NCI-H774 (cell line): ENCODE measurements at regions not wholly inside any gene's neighbourhood (a gene's known extent, or its start where the extent isn't known, plus 50 kb on each side); places are given as distances from the start of the nearest gene placed in this dataset.
"Not testable (repeated sequence)": the region's sequence is repeated elsewhere in the genome, so short reads cannot be mapped to it uniquely, and the experiment has no call there.

Experiments used
- DNase-seq: peaks from one replicate; lab custom pipeline; 2025; lab: John Stamatoyannopoulos, UW

DNA sequence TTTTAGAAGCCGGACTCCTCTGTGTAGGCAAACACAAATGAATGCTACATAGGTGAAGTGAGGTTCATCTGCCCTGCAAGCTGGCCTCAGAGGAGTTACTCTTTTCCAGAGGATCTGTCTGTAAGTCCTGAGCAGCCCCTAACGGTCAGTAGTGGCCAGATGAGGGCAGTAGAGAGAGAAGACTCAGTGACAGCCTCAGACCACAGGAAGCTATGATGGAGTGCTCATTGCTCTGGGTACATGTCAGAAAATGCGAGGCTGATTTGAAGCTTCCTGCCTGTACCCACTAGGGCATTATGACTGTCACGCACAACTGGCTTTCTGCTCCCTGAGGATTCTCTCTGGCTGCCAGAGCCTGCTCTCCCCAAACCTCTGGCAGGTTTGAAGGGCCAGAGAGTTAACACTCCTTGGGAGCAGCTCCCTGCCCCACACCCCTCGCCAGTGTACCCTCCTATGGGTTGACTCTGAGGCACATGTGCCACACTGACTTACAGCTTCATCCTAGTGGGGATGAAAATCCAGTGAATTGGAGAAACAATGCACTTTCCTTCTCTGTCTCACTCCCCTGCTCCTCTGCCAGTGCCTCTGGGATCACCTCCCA is 141.5 kb downstream of the GABRG2 start:
- peak; percentile 28 for DNase-seq

DNA sequence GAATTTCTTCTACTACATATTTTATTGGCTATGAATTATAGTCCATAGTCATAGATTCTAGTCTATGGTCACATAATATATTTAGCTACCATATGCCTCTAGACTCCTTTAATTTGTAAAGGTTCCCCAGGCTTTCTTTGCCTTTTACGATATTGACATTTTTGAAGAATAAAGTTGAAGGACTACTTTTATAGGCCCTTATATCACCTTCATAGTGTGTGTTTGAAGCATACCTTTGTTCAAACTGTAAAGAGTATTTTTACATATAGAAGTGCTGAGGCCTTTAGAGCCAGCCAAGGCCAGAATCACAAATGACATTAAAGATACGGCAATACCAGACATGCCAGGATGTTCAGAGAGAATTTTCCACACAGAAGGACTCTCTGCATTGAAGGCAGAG is 147.0 kb downstream of the GABRG2 start:
- DNase-seq, result no peak

DNA sequence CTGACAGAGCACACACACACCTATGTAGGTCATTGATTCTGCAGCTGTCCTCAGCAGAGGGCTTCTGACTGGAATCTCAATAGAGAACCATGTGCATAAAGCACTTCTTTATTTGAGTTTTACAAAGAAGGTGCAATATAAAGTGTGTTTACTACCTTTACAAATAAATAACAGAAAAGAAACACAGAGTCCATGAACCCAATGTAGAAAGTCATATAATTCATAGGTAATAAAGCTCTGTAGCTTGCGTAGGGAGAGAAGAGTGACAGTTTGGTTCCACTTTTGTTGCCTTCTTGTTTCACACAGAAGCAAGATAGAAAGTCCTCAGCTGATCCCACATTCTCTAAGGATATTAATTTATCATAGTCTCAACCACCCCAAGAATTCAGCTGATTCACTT is 149.5 kb downstream of the GABRG2 start:
- DNase-seq, result no peak

DNA sequence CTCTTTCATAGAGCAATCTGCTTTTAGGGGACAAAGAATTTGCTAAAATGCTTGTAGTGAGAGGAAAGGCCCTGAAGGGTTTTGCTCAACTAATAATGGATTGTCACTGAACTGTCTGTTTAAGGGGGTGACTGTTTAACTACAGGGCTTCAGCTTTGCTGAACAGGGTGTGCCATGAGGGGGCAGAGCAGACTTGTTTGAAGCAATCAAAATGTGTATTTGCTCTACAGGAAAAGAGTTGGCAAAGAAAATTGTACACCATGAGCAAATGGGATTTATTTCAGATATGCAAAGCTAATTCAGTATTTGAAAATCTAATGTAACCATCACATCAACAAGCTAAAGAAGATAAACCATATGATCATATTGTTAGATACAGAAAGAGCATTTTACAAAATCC is 154.3 kb downstream of the GABRG2 start:
- no peak for DNase-seq

DNA sequence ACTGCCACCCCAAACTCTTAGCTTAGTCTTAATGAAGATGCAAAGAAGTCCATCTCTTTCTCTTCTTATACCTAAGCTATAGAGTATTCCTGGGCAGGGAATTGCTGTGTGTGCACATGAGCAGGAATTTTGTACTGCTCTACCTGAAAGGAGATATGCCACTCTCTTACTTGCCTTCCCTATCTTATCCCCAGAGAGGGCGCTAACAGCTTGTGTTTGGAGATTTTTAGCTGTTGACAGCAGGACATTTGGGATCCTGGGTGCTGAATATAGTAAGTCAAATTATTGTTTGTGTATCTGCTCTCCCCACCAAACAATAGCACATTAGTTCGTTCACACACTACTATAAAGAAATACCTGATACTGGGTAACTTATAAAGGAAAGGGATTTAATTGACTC is 159.5 kb downstream of the GABRG2 start:
- no peak for DNase-seq

DNA sequence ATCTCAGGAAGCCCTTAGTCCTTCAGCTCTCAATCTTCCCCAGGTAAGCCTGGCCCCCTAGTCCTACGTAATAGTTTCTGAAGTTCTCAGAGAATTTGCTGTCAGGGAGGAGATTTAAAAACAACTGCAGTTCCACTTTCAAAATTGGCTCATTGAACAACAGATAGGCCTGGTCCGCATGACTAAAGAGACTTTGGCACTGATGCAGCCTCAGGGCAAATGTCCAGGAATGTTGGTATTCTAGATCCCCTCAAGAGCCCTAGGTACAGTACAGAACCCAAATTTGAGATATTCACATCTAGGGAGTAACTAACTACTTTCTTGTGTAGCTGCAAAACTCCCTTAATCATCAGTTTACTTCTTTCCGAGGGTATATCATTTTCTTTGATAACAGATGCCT is 162.8 kb downstream of the GABRG2 start:
- no peak for DNase-seq

DNA sequence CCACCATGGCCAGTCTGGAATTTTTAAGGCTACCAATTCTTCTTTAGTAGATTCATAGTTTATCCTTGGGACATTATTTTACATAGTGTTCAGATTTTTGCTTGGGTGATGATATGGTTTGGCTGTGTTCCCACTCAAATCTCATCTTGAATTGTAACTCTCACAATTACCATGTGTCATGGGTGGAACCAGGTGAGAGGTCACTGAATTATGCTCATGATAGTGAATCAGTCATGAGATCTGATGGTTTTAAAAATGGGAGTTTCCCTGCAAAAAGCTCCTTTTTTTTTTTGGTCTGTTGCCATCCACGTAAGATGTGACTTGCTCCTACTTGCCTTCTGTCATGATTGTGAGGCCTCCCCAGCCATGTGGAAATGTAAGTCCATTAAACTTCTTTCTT is 163.9 kb downstream of the GABRG2 start:
- no peak for DNase-seq

DNA sequence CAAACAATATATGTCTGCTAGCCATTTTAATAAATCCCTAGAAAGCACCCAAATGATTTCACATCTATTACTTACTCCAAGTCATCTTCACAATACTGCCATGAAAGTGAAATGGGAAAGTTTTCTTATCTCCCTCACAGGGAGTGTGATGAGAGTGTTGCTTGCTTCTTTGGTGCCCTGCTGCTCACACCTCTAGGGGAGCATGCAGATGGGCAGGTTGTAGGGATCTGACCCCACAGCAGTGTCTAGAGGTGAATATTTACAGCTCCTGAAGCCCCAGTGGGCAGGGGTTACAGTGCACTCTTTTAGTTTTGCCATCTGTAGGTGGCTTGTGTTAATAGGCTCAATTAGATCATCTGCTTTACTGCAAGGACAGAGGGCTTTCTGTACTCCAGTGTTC is 173.2 kb downstream of the GABRG2 start:
- DNase-seq, result no peak

DNA sequence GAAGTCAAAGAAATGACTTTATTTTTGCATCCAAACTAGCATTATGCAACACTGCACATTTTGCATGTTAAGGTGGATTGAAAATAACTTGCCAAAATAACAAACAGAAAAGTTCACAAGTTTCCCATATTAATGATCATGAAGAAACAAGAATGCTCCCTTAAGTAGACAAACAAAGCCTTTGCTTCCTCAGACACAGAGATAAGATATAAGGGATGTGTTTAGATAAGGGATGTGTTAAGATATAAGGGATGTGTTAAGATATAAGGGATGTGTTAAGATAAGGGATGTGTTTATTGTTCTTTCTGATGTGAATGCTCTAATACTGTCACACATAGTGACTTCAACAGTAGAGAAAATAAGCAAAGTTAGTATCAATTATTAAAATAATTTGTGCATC is 174.8 kb downstream of the GABRG2 start:
- no peak for DNase-seq

DNA sequence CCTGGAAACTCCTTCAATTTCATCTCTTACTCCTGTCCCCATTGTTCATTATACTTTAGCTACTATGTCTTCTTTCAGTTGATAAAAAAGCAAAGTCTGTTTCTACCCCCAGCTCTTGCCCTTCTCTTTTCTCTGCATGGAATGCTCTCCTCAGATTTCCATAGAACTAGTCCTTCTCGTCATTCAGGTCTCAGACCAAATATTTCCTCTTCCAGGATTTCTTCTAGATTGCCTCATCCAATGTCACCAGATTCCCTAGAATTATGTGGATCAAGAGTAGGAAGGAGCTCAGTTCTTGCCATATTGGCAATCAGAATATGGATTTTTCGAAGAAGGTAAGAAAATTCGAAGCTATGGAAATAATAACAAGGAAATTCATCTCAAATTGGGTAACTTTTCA is 176.1 kb downstream of the GABRG2 start:
- DNase-seq, result no peak

DNA sequence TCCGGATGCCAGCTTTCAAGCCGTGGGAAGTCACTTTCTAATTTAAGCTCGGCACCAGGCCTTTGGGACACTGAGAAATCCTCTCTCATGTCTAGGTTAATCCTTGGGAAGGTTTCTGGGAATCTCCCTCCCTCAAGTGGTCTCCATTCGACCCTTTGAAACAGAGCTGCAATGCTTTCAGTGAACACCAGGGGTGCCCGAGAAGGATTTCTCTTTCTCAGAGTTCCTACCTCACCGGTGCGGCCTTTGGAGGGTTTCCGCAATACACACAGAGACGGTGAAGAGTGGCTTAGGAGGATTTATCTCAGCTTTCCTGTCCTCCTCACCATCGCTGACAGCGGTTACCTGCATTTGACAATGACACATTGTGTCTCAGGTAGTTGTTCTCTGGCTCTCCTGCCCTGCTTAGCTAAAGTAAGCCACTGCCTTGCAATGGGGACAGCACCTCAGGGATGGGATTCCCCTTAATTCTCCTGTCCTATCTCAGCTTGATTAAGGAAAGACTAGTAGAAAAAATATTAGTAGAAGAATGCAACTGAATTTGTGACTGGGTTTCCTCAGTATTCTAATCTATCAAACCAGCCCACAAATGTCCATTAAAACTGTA is 180.6 kb downstream of the GABRG2 start:
- no peak for DNase-seq

DNA sequence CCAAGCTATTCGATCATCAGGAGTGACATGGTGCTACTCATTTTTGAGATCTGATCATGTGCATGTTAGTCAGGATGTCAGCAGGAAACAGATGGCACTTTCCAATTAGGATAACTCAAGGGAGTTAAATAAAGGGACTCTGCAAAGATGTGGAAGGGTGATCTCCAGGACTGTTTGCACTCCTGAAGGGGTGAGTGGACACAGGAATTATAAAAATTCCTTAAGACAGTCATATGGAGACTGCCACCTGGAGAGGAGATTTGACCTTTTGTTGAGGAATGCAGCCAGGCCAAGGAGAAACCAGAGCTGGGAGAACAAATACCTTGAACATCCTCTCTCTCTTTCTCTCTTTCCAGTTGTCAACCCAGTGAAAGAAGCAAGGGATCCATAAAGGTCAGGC is 189.1 kb downstream of the GABRG2 start:
- no peak for DNase-seq

DNA sequence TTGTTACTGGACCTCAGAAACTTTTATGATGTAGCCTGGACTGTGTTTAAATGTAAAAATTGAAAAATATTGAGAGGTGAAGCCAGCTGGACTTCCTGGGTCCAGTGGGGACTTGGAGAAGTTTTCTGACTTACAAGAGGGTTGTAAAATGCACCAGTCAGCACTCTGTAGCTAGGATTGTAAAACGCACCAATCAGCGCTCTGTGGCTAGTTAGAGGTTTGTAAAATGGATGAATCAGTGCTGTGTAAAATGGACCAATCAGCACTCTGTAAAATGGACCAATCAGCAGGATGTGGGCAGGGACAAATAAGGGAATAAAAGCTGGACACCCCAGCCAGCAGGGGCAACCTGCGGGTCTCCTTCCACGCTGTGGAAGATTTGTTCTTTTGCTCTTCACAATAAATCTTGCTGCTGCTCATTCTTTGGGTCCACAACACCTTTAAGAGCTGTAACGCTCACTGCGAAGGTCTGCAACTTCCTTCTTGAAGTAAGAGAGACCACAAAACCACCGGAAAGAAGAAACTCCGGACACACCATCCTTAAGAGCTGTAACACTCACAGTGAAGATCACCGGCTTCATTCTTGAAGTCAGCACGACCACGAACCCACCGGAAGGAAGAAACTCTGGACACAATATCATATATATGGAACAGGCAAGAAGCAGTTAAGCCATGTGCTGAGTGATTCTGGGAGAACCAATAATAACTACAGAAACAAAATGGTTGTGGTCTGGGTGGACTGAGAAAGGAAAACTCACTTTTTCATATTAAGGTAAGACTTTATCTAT is 201.3 kb downstream of the GABRG2 start:
- no peak for DNase-seq

DNA sequence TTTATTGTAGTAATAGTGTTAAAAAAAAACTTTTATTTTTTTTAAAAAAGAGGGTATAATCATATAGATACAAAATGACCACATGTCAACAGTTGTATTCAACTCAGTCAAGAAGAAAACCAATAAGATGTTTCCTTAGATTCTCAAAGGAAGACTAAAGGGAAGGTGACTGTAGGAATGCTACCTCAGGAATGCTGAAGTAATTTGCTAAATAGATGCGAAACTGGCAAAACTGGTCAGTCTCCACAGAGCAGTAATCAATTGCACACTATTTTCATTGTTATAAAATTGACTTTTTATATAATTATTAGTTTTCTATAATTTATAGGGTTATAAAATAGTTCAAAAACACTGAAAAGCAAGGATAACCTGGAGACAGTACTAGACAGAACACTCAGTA is 204.8 kb downstream of the GABRG2 start:
- DNase-seq, result no peak

DNA sequence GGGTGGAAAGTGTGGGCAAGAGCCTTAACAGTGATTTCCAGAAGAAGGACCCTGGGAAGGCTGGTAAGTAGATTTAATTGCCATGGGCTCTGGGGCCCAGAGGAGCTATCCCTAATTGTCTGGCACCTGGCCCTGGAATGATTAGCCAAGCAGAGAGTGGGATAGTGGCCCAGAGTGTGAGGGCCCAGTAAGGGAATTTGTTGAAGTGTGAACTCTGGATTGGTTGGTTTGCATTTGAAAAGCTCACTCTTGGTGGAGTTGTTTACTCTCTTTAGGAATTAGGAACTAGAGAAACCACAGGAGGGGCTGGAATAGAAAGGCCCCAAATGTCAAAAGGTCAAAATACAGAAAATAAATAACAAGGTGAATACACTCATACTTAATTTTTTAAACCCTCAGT is 207.1 kb downstream of the GABRG2 start:
- no peak for DNase-seq

DNA sequence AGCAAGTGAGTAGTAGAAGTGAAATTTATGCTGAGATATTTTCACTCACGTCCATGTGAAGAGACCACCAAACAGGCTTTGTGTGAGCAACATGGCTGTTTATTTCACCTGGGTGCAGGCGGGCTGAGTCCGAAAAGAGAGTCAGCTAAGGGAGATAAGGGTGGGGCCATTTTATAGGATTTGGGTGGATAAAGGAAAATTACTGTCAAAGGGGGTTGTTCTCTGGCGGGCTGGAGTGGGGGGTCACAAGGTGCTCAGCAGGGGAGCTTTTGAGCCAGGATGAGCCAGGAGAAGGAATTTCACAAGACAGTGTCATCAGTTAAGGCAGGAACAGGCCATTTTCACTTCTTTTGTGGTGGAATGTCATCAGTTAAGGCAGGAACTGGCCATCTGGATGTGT is 207.8 kb downstream of the GABRG2 start:
- DNase-seq, result not testable (repeated sequence)

DNA sequence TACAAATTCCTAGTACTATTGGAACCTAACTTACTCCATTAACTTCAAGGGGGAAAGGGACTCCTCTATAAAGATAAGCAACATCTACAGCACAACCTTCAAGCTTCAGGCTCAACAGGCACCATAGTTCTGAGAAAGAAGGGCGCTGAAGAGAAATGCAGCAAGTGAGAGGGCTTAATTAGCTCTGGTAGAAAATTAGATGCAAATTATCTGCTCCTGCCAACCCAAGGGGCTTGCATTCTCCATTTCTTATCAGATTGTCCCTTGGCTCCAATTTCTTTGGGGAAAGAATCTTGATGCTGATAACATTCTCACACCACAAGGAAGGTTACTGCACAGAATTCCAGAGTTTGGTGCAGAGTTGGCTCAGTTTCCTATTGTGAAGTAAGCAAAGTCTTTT is 214.6 kb downstream of the GABRG2 start:
- DNase-seq, result no peak

DNA sequence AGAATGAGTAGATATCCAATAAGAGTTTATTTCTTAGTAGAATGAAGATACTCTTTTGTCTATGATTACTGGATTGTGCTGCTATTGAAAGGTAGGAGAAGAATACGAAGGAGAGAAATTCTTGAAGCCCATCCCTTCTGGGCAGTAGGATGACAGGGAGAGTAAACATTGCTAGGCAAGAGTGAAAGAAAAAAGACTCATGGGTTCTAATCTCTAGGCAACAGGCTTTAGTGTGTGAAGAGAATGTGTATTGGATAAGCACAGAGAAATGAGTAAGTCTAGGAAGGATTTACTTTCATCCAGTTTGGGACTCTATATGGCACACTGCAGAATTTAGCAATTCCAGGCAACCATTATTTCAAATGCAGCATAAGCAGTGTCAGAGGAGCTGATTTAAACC is 216.0 kb downstream of the GABRG2 start:
- DNase-seq, result no peak

DNA sequence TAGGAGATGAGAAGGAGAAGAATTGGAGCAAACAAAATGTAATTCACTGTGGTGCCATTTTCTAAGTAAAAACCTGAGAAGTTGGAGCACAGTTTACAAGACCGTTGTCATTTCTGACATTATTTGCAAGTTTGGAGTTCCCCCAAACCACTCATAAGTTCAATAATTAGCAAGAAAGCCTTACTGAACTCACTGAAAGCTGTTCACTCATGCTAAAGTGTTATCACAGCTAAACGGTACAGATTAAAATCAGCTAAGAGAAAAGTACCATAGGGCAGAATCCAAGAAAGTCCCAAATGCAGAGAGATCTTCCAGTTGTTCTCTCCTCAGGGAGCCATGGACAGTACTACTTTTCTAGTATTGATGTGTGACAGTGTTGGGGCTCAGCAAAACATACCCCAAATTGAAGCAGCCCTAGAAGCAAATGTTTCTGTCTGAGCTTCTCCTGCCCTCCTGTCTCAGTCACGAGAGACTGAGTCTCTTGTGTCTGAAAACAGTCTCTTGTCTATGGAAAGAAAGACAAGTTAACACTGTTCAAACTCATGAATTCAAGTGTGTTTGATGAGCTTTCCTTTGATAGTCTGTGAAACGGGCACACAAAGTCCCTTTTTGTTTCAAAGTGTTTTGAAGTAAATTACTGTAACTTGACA is 221.2 kb downstream of the GABRG2 start:
- no peak for DNase-seq

DNA sequence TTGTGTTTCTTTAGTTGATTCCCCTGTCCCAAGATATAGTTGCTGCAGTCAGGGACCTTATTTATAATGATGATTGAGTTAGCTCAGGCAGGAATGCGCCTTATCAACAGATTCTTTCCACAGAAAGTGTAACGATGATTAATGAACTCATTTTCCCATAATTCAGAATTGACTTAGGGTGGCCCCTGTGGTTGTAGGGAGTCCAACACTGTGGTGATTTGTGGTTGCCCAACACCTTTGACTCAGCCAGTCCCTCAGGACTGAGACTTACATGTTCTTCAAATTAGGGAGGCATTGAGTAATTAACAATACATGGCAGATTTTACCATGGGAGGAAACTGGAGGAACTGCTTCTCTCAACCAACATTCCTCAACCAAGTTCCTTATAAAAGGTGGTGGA is 221.9 kb downstream of the GABRG2 start:
- no peak for DNase-seq

DNA sequence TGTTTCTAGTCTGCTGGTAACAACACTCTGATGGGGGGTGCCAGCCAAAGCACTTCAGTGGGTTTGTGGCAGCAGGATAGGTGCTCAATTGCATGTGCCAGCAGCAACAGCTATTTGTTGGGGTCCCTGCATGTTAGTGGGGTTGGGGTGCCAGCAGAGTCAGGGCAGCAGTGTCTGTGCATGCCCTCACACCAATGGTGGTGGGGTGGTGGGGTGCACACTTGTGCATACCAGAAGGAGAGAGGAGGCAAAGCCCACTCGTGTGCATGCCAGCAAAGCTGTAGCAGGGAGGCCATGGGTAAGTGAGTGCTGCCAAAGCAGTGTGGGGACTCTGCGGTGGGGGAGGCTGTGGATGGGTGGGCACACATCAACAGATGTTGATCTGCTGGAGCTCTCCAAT is 232.2 kb downstream of the GABRG2 start:
- DNase-seq, result no peak

DNA sequence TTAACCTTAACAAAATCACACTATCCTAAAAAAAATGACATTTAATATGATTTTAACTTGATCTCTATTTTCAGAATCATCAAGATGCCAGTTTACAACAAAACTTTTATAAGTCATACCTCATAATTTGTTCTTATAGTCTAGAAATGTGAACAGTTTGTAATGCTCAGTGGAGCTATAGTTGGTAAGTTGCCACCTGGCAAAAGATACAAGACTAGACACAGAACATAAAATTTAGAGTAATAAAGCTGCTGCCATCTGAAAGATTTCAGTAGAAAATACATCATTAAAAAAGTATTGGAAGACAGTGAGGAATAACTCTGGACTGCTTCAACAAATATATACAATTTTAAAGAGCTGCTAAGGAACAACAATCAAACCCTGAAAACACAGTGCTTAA is 233.8 kb downstream of the GABRG2 start:
- DNase-seq, result no peak

DNA sequence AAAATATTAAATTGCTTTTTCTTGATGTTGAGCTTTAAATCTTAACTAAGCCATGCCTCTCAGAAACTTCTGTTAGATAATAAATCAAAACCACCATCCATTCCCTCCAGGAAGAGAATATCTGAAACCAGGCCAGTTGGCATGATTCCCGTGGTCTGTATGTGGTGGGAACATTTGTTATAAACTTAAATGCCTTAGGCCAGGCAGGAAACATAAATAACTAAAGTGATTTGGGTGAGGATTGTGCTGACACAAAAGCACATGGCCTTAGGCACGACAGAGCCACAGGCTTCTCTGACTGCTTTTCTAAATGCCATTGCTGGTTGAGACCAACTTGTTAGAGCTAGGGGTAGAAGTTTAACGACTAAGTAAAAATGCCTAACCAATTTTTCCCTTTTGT is 255.9 kb downstream of the GABRG2 start:
- no peak for DNase-seq
